Esophagus mucosa (tissue), 1 donor: ENCODE measurements at regions not wholly inside any gene's neighbourhood (a gene's known extent, or its start where the extent isn't known, plus 50 kb on each side); places are given as distances from the start of the nearest gene placed in this dataset.
"Not testable (repeated sequence)": the region's sequence is repeated elsewhere in the genome, so short reads cannot be mapped to it uniquely, and the experiment has no call there.

Source experiments
- ATAC-seq: fragments of 200-7000 bp; cut with Tn5 transposase; one replicate; pipeline ENCODE4 v1.9.1; 2020
- donor health status: DM: yes; HTN: yes; CAD: no.

DNA sequence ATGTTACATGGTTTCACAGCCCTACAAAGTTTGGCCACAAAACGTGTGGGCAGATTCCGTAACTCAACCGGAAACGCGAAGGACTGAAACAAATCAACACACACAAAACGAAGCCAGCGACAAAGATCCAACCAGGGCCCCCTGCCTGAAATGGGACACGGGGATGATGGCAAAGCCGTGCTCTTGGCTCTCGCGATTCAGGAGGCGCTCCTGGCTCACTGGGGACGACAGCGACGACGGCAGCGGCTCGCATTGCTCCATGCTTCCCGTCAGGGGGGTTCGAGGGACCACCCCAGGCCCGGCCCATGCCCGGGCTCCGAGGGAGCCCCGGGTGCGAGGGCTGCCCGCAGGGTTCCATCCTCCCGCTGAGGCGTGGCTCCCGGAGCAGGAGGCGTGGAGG, 4786.8 kb upstream of the OR11H1 start:
- ATAC-seq: peak; percentile 4

DNA sequence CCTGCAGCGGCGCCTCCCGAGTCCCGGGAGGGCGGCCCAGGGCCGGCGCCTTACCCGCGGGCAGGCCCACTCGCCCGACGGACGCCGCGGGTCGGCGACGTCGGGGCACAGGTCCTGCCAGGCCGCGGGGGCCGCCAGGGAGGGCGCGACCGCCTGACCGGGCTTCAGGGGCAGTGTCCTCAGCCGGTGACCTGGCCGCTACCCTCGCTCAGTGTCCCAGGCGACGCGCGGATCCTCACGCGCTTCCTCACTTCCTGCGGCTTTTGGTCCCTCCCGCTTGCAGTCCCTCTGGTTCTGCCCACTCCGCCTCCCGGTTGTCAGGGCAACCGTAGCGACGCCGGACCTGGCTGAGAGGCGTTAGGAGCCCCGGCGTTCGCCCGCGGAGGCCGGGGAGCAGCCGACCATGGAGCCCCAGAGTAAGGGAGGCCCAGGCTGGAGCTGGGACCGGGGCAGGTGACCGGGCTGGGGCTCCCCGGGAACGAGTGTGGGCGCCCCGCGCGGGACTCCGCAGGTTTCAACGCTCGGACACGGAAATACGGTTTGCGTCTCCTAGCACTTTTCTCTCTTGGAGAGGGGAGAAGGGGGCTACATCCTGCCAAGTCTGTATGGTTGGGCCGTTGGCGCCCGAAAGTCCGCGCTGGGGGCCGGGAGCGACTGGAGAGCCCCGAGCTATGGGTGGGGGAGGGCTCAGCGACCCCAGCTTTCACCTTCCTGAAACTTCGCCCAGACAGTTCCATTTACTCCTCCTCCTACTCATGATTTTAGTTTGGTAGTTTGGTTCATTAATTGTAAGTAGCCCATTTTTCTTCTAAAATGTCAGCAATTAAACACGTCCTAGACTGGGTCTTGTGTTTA, 4786.0 kb upstream of the OR11H1 start:
- ATAC-seq: peak; percentile 48

DNA sequence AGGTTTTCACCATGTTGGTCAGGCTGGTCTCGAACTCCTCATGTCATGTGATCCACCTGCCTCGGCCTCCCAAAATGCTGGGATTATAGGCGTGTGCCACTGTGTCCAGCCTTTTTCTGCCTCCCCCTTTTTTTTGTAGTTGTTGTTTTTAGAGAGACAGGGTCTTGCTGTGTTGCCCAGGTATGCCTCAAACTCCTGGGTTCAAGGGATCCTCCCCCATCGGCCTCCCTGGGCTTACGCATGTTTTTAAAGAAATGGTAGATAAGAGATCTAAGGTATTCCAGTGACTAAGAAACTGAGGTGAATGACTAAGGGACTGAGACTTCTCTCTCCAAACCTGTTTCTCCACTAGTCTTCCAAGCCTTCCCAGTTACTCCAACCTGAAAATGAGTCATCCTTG, 4781.6 kb upstream of the OR11H1 start:
- not testable (repeated sequence) for ATAC-seq

DNA sequence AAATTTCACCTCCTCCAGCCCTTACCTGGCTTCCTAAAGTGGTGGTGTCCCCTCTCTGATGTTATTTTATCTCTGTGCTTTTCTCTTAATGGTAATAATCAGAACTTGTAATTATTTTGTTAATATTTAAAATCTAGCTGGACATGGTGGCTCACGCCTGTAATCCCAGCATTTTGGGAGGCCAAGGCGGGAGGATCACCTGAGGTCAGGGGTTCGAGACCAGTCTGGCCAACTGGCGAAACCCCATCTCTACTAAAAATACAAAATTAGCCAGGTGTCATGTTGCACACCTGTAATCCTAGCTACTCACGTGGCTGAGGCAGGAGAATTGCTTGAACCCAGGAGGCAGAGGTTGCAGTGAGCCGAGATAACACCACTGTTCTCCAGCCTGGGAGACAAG, 4780.8 kb upstream of the OR11H1 start:
- not testable (repeated sequence) for ATAC-seq

DNA sequence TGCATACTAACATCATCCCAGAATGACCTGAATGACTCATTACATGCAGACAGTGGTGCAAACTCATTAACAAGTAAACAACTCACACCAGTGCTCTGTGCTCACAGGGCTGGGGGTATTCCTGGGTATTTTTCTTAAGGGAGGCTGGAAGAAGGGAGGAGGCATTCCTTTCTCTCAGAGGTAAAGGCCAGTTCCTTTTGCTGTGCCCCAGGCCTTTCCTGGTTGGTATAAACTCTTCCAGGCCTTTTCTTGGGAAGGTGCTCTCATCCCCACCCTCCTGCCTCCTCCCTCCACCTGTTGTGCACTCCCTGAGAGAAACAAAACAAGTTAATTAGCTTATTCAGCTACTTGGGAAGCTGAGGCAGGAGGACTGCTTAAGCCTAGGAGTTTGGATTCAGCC, 4779.2 kb upstream of the OR11H1 start:
- not testable (repeated sequence) for ATAC-seq

DNA sequence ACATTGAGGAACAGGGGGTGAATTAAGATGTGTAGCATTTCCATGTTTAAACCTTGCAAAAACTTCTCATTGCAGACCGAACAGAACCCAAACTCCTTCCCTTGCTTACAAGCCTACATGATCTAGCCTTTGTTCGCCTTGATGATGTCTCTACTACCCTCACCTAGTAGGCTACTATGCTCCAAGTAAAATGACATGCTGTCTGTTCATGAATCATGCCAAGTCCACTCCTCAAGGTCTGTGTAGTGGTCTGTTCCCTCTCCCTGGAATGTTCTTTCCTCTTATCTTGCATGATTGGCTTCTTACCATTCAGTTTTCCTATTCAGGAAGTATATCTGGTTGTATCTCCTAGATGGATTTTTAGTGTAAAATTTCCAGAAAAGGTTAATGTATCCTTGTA, 4778.6 kb upstream of the OR11H1 start:
- peak; percentile 64 for ATAC-seq

DNA sequence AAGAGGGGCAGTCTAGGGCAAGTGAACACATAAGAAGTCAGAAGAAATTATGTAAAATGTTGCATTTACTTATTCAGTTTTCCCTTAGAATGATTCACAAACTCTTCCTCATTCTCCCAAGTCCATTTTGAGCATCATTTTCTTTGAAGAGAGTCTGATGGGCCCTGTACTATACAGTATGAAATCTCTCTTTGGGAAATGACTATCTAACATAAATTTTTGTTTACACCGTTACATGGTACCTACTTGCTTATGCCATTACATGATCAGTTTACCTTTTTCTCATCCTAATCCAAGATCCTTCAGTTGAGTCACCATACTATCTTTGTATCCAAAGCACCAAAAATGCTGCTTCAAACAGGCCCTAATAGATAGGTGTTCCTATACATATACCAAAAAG, 4774.4 kb upstream of the OR11H1 start:
- ATAC-seq: peak; percentile 29

DNA sequence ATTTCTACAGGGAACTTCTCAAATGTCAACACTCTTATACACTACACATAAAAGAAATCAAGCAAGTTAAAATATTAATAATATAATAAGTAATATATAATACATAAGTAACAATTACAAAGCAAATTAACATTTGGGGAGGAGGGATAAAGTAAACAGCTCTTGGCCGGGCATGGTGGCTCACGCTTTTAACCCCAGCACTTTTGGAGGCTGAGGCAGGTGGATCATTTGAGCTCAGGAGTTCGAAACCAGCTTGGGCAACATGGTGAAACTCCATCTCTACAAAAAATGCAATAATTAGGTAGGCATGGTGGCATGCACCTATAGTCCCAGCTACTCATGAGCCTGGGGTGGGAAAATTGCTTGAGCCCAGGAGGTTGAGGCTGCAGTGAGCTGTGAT, 4772.6 kb upstream of the OR11H1 start:
- not testable (repeated sequence) for ATAC-seq

DNA sequence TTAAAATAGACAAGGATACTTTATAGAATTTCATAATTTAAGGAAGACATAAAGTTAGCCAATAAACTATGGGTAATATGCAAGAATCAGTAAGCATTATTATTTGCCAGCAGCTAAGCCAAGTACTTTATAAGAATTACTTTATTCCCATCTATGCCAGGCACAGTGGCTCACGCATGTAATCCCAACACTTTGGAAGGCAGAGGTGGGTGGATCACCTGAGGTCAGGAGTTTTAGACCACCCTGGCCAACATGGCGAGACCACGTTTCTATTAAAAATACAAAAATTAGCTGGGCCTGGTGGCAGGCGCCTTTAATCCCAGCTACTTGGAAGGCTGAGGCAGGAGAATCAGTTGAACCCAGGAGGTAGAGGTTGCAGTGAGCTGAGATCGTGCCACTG, 4767.6 kb upstream of the OR11H1 start:
- ATAC-seq: not testable (repeated sequence)

DNA sequence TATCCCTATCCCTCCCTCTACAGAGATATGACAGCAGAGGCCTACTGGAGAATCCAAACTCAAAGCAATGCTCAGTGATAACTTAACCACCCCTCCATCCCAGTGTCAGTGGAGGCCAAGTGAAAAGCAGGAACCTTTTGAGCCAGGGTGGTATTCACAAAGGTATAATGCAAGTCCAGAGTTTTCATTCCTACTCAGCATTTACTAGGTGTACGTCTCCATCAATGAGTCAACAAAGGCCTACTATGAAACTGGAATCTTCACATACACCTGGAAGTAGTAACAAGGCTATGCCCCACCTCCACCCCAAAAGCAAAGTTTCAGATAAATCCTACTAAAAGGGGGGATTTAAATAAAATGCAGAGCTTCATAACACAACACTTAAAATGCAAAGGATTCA, 4761.7 kb upstream of the OR11H1 start:
- ATAC-seq: peak; percentile 34

DNA sequence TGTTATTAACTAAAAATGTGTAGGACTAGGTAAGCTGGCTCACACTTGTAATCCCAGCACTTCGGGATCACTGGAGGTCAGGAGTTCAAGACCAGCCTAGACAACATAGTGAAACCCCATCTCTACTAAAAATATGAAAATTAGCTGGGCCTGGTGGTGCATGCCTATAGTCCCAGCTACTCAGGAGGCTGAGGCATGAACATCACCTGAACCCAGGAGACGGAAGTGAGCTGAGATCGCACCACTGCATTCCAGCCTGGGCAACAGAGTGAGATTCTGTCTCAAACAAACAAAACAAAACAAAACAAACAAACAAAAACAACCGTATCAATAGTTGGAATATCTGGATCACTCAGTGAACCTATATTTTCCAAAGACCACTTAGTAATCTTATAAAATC, 4759.1 kb upstream of the OR11H1 start:
- not testable (repeated sequence) for ATAC-seq

DNA sequence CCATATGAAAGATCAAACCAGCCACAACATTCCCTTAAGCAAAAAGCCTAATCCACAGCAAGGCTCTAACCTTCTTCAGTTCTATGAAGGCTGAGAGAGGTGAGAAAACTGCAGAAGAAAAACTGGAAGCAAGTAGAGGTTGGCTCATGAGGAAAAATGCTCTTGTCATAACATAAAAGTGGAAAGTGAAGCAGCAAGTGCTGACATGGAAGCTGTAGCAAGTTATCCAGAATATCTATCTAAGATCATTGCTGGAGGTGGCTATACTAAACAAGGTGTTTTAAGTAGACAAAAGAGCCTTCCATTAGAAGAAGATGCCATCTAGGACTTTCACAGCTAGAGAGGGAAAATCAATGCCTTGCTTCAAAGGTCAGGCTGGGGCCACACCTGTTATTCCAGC, 4756.2 kb upstream of the OR11H1 start:
- ATAC-seq: not testable (repeated sequence)

DNA sequence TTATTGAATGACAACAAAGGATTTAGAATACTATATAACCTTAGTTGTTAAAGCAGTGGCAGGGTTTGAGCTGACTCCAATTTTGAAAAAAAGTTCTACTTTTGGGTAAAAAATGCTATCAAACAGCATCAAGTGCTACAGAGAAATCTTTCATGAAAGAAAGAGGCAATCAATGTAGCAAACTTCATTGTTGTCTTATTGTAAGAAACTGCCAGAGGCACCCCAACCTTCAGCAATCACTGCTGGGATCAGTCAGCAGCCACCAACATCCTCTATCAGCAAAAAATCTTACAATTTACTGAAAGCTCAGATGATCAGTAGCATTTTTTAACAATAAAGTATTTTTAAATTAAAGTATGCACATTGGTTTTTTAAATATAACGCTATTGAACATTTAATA, 4754.7 kb upstream of the OR11H1 start:
- ATAC-seq: not testable (repeated sequence)

DNA sequence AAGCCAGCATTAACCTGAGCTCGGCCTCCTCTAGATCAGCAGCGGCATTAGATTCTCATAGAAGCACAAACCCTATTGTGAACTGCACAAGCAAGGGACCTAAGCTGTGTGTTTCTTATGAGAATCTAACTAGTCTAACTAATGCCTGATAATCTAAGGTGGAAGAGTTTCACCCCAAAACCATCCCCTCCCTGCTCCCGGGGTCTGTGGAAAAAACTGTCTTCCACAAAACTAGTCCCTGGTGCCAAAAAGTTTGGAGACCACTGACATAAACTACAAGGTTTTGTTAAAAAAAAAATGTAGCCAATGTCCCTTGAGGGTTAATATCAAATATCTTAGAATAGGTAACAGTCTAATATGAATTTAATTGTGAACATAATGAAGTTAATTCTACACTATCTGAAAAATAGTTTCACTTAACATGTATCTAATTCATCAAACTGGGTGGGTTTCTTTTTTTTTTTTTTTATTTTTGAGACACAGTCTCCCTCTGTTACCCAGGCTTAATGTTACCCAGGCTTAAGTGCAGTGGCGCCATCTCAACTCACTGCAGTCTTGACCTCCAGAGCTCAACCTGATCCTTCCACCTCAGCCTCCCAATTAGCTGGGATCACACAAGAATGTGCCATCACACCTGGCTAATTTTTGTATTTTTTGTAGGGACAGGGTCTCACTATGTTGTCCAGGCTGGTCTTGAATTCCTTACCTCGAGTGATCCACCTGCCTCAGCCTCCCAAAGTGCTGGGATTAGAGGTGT, 4752.2 kb upstream of the OR11H1 start:
- not testable (repeated sequence) for ATAC-seq

DNA sequence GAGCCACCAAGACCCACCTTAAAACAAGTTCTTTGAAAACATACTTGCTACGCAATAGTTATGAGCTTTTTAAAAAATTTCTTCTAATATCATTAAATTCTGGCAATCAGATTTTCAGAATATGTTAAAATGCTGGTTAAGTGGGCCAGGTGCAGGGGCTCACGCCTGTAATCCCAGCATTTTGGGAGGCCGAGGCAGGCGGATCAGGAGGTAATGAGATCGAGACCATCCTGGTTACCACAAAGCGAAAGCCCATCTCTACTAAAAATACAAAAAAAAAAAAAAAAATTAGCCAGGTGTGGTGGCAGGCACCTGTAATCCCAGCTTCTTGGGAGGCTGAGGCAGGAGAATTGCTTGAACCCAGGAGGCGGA, 4751.6 kb upstream of the OR11H1 start:
- ATAC-seq: not testable (repeated sequence)

DNA sequence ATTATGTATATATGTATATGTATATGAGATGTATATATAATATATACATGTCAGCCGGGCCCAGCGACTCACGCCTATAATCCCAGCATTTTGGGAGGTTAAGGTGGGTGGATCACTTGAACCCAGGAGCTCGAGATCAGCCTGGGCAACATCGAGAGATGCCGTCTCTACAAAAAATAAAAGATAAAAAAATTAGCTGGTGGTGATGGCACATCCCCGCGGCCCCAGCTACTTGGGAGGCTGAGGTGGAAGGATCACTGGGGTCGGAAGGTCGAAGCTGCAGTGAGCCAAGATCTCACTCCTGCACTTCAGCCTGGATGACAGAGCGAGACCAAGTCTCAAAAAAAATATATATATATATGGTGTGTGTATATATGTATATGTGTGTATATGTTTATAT, 4750.3 kb upstream of the OR11H1 start:
- not testable (repeated sequence) for ATAC-seq

DNA sequence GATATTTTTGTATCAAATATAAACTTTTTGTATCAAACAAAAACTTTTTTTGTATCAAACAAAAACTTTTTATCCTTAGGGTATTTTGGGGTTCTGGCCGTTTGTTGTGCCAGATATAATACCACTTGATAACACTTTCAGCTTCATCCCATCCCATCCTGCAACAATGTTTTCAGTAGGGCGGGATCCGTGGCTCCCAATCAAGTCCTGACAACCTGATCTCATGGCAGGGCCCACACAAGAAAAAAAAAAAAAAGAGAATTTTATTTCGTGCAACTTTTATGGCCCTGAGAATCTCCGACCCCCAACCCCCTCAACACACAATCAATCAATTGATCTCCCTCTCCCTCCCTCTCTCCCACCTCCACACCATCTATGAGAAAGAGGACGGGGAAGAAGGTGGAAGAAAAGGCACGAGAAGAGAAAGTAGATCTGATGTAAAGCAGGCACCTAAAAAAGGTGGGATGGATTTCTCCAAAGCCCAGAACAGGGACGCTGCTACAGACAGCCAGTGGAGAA, 4749.6 kb upstream of the OR11H1 start:
- no peak for ATAC-seq

DNA sequence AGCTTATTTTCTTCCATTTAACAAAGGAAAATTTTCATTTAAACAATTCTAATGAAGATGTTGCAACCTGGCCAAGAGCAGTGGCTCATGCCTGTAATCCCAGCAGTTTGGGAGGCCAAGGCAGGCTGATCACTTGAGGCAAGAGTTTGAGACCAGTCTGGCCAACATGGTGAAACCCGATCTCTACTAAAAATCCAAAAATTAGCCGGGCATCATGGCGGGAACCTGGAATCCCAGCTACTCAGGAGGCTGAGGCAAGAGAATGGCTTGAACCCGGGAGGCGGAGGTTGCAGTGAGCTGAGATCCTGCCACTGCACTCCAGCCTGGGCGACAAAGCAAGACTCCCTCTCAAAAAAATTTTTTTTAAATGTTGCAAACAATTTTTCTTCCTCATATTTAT, 4748.8 kb upstream of the OR11H1 start:
- not testable (repeated sequence) for ATAC-seq

DNA sequence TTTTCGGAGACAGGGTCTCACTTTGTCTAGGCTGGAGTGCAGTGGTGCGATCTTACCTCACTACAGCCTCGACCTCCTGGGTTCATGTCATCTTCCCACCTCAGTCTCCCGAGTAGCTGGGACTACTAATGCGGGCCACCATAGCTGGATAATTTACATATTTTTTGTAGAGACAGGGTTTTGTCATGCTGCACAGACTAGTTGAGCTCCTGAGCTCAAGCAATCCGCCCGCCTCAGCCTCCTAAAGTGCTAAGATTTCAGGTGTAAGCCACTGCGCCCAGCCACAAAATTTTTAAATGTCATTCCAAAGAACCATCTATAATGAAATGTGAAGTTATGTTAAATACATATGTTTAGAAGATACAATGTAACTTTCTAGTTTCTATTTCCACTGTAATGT, 4747.7 kb upstream of the OR11H1 start:
- ATAC-seq: peak; percentile 4

DNA sequence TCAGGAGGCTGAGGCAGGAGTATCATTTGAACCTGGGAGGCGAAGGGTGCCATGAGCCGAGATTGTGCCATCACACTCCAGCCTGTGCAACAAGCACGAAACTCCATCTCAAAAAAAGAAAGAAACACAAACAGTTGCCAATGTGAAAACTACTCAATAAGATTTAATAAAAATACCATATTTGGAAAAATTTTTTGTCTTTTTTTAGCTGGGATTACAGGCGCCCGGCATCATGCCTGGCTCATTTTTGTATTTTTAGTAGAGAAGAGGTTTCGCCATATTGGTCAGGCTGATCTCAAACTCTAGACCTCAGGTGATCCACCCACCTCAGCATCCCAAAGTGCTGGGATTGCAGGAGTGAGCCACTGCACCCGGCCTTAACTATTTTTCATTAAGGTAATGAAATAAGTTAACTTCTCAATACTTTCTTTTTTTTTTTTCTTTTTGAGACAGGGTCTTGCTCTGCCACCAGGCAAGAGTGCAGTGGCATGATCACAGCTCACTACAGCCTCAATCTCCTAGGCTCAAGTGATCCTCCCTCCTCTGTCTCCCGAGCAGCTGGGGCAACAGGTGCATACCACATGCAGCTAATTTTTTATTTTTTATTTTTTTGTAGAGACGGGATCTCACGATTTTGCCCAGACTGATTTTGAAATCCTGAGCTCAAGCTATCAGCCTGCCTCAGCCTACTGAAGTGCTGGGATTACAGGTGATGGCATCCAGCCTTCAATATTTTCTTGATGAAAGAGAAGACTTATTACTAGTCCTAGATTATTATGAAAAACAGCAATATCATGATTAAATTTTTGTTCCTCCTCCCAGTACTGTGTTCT, 4746.2 kb upstream of the OR11H1 start:
- ATAC-seq: no peak
